HEK293 (cell line): ENCODE measurements at regions not wholly inside any gene's neighbourhood (a gene's known extent, or its start where the extent isn't known, plus 50 kb on each side); places are given as distances from the start of the nearest gene placed in this dataset.

Experiments
- CTCF ChIA-PET: fragments of 350-600 bp; formaldehyde crosslinking; extraction: SDS; loops from one replicate; lab custom pipeline; 2021; ENCODE audit warnings: antibody characterized with exemption; lab: Yijun Ruan, JAX
- POLR2A ChIA-PET: fragments of 300-600 bp; formaldehyde crosslinking; extraction: SDS; loops from one replicate; lab custom pipeline; 2020; ENCODE audit warnings: antibody characterized with exemption, inconsistent platforms; lab: Yijun Ruan, JAX
- H3K27ac ChIP-seq: fragments of 200-500 bp; sonication (Bioruptor generic); 2 replicates; pipeline ENCODE4 v1.5.1; 2014; ENCODE audit warnings: low read depth, low read length, control low read depth, inconsistent platforms; ENCODE audit errors: extremely low read depth
- H3K36me3 ChIP-seq, 2 experiments: fragments of 200-500 bp in 1 of 2; sonication (Bioruptor generic) in 1 of 2; 1 replicate in 1 of 2; 2 replicates in 1 of 2; pipeline ENCODE4 v1.5.1; 2014 to 2017; ENCODE audit warnings: inconsistent platforms in 2 of 2, low read length in 2 of 2; ENCODE audit not compliant: control insufficient read depth in 2 of 2, insufficient read depth in 1 of 2
- H3K4me1 ChIP-seq: fragments of 200-500 bp; sonication (Bioruptor generic); 2 replicates; pipeline ENCODE4 v1.5.1; 2014; ENCODE audit warnings: mild to moderate bottlenecking, low read length, inconsistent platforms; ENCODE audit not compliant: control insufficient read depth, insufficient read depth
- H3K4me3 ChIP-seq: 2 replicates; pipeline ENCODE4 v1.5.1; 2011; ENCODE audit warnings: low read depth, mild to moderate bottlenecking, control low read depth, low read length, moderate library complexity
- H3K9me3 ChIP-seq: fragments of 200-500 bp; sonication (Bioruptor generic); 2 replicates; pipeline ENCODE4 v1.5.1; 2014; ENCODE audit warnings: low read depth, low read length, inconsistent platforms; ENCODE audit not compliant: control insufficient read depth, insufficient read depth
- HOXC10 ChIP-seq: sonication (generic); formaldehyde crosslinking; IDR thresholded peaks from 2 replicates; pipeline ENCODE4 v1.8.1; 2023; ENCODE audit warnings: mild to moderate bottlenecking, missing genetic modification reagents
- HOXD13 ChIP-seq: sonication (generic); formaldehyde crosslinking; IDR thresholded peaks from 2 replicates; pipeline ENCODE4 v1.8.0; 2022; ENCODE audit warnings: missing genetic modification reagents, borderline replicate concordance
- KLF7 ChIP-seq: fragments of 450-650 bp; formaldehyde crosslinking; IDR thresholded peaks from 2 replicates; pipeline ENCODE4 v1.5.1; 2016; ENCODE audit warnings: missing biosample characterization, missing genetic modification characterization, borderline replicate concordance
- REPIN1 ChIP-seq: fragments of 450-650 bp; formaldehyde crosslinking; IDR thresholded peaks from 2 replicates; pipeline ENCODE4 v1.5.1; 2017; ENCODE audit warnings: missing biosample characterization, missing genetic modification characterization, low read depth
- SETDB1 ChIP-seq: IDR thresholded peaks from one replicate; pipeline ENCODE4 v1.6.1; 2017; ENCODE audit warnings: mild to moderate bottlenecking, low read length, moderate library complexity, mixed read lengths; ENCODE audit not compliant: insufficient read length
- WT1 ChIP-seq: fragments of 450-650 bp; formaldehyde crosslinking; IDR thresholded peaks from 2 replicates; pipeline ENCODE4 v1.5.1; 2016; ENCODE audit warnings: missing biosample characterization, missing genetic modification characterization
- ZBTB21 ChIP-seq: fragments of 450-650 bp; formaldehyde crosslinking; IDR thresholded peaks from 2 replicates; pipeline ENCODE4 v1.5.1; 2017; ENCODE audit warnings: missing biosample characterization, missing genetic modification characterization
- ZNF112 ChIP-seq: fragments of 450-650 bp; formaldehyde crosslinking; IDR thresholded peaks from 2 replicates; pipeline ENCODE4 v1.5.0; 2017; ENCODE audit warnings: missing biosample characterization, missing genetic modification characterization
- ZNF146 ChIP-seq: fragments of 450-650 bp; formaldehyde crosslinking; IDR thresholded peaks from 2 replicates; pipeline ENCODE4 v1.5.1; 2016; ENCODE audit warnings: missing biosample characterization, missing genetic modification characterization
- ZNF184 ChIP-seq: fragments of 450-650 bp; IDR thresholded peaks from 2 replicates; pipeline ENCODE4 v1.5.1; 2018; ENCODE audit warnings: missing biosample characterization, mild to moderate bottlenecking, missing genetic modification characterization
- ZNF19 ChIP-seq: fragments of 450-650 bp; formaldehyde crosslinking; IDR thresholded peaks from 2 replicates; pipeline ENCODE4; 2016; ENCODE audit warnings: missing biosample characterization, missing genetic modification characterization, low read depth
- ZNF2 ChIP-seq: fragments of 450-650 bp; formaldehyde crosslinking; IDR thresholded peaks from 2 replicates; pipeline ENCODE4 v1.5.1; 2016; ENCODE audit warnings: missing biosample characterization, missing genetic modification characterization
- ZNF202 ChIP-seq: fragments of 450-650 bp; formaldehyde crosslinking; IDR thresholded peaks from 2 replicates; pipeline ENCODE4 v1.5.1; 2016; ENCODE audit warnings: missing biosample characterization, missing genetic modification characterization, borderline replicate concordance
- ZNF24 ChIP-seq: fragments of 450-650 bp; formaldehyde crosslinking; IDR thresholded peaks from 2 replicates; pipeline ENCODE4 v1.5.1; 2016; ENCODE audit warnings: missing biosample characterization, missing genetic modification characterization
- ZNF248 ChIP-seq: fragments of 450-650 bp; formaldehyde crosslinking; IDR thresholded peaks from 2 replicates; pipeline ENCODE4 v1.5.1; 2017; ENCODE audit warnings: missing biosample characterization, missing genetic modification characterization
- ZNF324 ChIP-seq: fragments of 450-650 bp; formaldehyde crosslinking; IDR thresholded peaks from 2 replicates; pipeline ENCODE4 v1.5.1; 2016; ENCODE audit warnings: missing biosample characterization, missing genetic modification characterization
- ZNF341 ChIP-seq: fragments of 450-650 bp; formaldehyde crosslinking; IDR thresholded peaks from 2 replicates; pipeline ENCODE4; 2016; ENCODE audit warnings: low read depth, missing biosample characterization, missing genetic modification characterization
- ZNF423 ChIP-seq: fragments of 450-650 bp; formaldehyde crosslinking; IDR thresholded peaks from 2 replicates; pipeline ENCODE4 v1.5.1; 2016; ENCODE audit warnings: missing biosample characterization, missing genetic modification characterization
- ZNF473 ChIP-seq: fragments of 450-650 bp; formaldehyde crosslinking; IDR thresholded peaks from 2 replicates; pipeline ENCODE4 v1.5.1; 2017; ENCODE audit warnings: missing biosample characterization, missing genetic modification characterization
- ZNF521 ChIP-seq: fragments of 450-650 bp; formaldehyde crosslinking; IDR thresholded peaks from 2 replicates; pipeline ENCODE4 v1.5.1; 2017; ENCODE audit warnings: missing biosample characterization, mild to moderate bottlenecking, missing genetic modification characterization
- ZNF549 ChIP-seq: fragments of 450-650 bp; IDR thresholded peaks from 2 replicates; pipeline ENCODE4 v1.5.1; 2018; ENCODE audit warnings: missing biosample characterization, missing genetic modification characterization, mild to moderate bottlenecking, inconsistent platforms, moderate library complexity
- ZNF561 ChIP-seq: fragments of 450-650 bp; IDR thresholded peaks from 2 replicates; pipeline ENCODE4 v1.5.1; 2018; ENCODE audit warnings: missing biosample characterization, missing genetic modification characterization, borderline replicate concordance
- ZNF596 ChIP-seq: fragments of 450-650 bp; IDR thresholded peaks from 2 replicates; pipeline ENCODE4 v1.5.0; 2018; ENCODE audit warnings: missing biosample characterization, mild to moderate bottlenecking, missing genetic modification characterization, moderate library complexity
- ZNF658 ChIP-seq: fragments of 450-650 bp; formaldehyde crosslinking; IDR thresholded peaks from 2 replicates; pipeline ENCODE4; 2016; ENCODE audit warnings: missing biosample characterization, missing genetic modification characterization
- ZNF707 ChIP-seq: fragments of 450-650 bp; formaldehyde crosslinking; IDR thresholded peaks from 2 replicates; pipeline ENCODE4 v1.5.1; 2016; ENCODE audit warnings: missing biosample characterization, missing genetic modification characterization
- ZSCAN23 ChIP-seq: fragments of 450-650 bp; formaldehyde crosslinking; IDR thresholded peaks from 2 replicates; pipeline ENCODE4 v1.5.1; 2016; ENCODE audit warnings: missing biosample characterization, missing genetic modification characterization
- TF ChIP-seq, protein P1 (sequence below): fragments of 450-650 bp; formaldehyde crosslinking; IDR thresholded peaks from 2 replicates; pipeline ENCODE4 v1.5.1; 2016; ENCODE audit warnings: missing biosample characterization, missing genetic modification characterization
- TF ChIP-seq, protein P2 (sequence below): fragments of 450-650 bp; formaldehyde crosslinking; IDR thresholded peaks from 2 replicates; pipeline ENCODE4 v1.5.0; 2017; ENCODE audit warnings: missing biosample characterization, missing genetic modification characterization, borderline replicate concordance
- TF ChIP-seq, protein P3 (sequence below): fragments of 450-650 bp; formaldehyde crosslinking; IDR thresholded peaks from 2 replicates; pipeline ENCODE4 v1.5.1; 2016; ENCODE audit warnings: missing biosample characterization, missing genetic modification characterization
- TF ChIP-seq, protein P4 (sequence below): fragments of 450-650 bp; formaldehyde crosslinking; IDR thresholded peaks from 2 replicates; pipeline ENCODE4 v1.5.1; 2016; ENCODE audit warnings: missing biosample characterization, missing genetic modification characterization

- Histone ChIP-seq H3K4me1 (no peaks in the 10 kb centered on the region), H3K27ac (no peak overlapping the region), H3K4me3 (no peak overlapping the region), H3K9me3 (no peaks in the 10 kb centered on the region), H3K36me3 (no peaks in the 10 kb centered on the region)
- CTCF ChIA-PET = no interaction called here
- no peak for TF ChIP-seq ZNF24
- no peak for TF ChIP-seq ZNF324 (tag by site-specific recombination)
- no peak for TF ChIP-seq ZNF2
- no peak for TF ChIP-seq ZNF596 (tag by site-specific recombination)
- no peak for TF ChIP-seq ZNF341
- TF ChIP-seq ZNF707 = no peak
- no peak for TF ChIP-seq ZNF146 (tag by site-specific recombination)
- TF ChIP-seq WT1 (tag by site-specific recombination) = no peak
- TF ChIP-seq ZNF248 (tag by site-specific recombination) = no peak
- TF ChIP-seq ZNF112 = no peak
- no peak for TF ChIP-seq KLF7
- no peak for TF ChIP-seq ZNF473 (tag by site-specific recombination)
- no peak for TF ChIP-seq ZNF561 (tag by site-specific recombination)
- no peak for TF ChIP-seq ZNF423 (tag by site-specific recombination)
- TF ChIP-seq SETDB1 = no peak
- no peak for TF ChIP-seq ZBTB21 (tag by site-specific recombination)
- TF ChIP-seq, protein P1, sequence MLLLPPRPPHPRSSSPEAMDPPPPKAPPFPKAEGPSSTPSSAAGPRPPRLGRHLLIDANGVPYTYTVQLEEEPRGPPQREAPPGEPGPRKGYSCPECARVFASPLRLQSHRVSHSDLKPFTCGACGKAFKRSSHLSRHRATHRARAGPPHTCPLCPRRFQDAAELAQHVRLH (tag by site-specific recombination) = no peak
- POLR2A ChIA-PET = no interaction called here
These were observed 526.1 kb downstream of the MIAT start for GRCh38 chr22:27183474-27183873.

GRCh38 chr22:27185099-27185709 lies 527.8 kb downstream of the MIAT start:
- POLR2A ChIA-PET = no interaction called here
- CTCF ChIA-PET = no interaction called here
- Histone ChIP-seq H3K9me3 (no peaks in the 10 kb centered on the region), H3K4me3 (no peak overlapping the region), H3K27ac (no peak overlapping the region), H3K4me1 (no peaks in the 10 kb centered on the region), H3K36me3 (no peaks in the 10 kb centered on the region)
- TF ChIP-seq, protein P2, sequence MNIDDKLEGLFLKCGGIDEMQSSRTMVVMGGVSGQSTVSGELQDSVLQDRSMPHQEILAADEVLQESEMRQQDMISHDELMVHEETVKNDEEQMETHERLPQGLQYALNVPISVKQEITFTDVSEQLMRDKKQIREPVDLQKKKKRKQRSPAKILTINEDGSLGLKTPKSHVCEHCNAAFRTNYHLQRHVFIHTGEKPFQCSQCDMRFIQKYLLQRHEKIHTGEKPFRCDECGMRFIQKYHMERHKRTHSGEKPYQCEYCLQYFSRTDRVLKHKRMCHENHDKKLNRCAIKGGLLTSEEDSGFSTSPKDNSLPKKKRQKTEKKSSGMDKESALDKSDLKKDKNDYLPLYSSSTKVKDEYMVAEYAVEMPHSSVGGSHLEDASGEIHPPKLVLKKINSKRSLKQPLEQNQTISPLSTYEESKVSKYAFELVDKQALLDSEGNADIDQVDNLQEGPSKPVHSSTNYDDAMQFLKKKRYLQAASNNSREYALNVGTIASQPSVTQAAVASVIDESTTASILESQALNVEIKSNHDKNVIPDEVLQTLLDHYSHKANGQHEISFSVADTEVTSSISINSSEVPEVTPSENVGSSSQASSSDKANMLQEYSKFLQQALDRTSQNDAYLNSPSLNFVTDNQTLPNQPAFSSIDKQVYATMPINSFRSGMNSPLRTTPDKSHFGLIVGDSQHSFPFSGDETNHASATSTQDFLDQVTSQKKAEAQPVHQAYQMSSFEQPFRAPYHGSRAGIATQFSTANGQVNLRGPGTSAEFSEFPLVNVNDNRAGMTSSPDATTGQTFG (tag by site-specific recombination) = no peak
- TF ChIP-seq HOXD13 (CRISPR knock-in tag) = no peak
- no peak for TF ChIP-seq ZNF658 (tag by site-specific recombination)
- TF ChIP-seq REPIN1 (tag by site-specific recombination) = no peak
- TF ChIP-seq ZNF184 (tag by site-specific recombination) = no peak
- no peak for TF ChIP-seq HOXC10 (CRISPR knock-in tag)
- no peak for TF ChIP-seq ZNF202 (tag by site-specific recombination)
- no peak for TF ChIP-seq ZNF549 (tag by site-specific recombination)
- no peak for TF ChIP-seq WT1 (tag by site-specific recombination)
- TF ChIP-seq, protein P3, sequence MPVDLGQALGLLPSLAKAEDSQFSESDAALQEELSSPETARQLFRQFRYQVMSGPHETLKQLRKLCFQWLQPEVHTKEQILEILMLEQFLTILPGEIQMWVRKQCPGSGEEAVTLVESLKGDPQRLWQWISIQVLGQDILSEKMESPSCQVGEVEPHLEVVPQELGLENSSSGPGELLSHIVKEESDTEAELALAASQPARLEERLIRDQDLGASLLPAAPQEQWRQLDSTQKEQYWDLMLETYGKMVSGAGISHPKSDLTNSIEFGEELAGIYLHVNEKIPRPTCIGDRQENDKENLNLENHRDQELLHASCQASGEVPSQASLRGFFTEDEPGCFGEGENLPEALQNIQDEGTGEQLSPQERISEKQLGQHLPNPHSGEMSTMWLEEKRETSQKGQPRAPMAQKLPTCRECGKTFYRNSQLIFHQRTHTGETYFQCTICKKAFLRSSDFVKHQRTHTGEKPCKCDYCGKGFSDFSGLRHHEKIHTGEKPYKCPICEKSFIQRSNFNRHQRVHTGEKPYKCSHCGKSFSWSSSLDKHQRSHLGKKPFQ = no peak
- no peak for TF ChIP-seq ZNF521 (tag by site-specific recombination)
- no peak for TF ChIP-seq ZSCAN23 (tag by site-specific recombination)
- TF ChIP-seq, protein P4, sequence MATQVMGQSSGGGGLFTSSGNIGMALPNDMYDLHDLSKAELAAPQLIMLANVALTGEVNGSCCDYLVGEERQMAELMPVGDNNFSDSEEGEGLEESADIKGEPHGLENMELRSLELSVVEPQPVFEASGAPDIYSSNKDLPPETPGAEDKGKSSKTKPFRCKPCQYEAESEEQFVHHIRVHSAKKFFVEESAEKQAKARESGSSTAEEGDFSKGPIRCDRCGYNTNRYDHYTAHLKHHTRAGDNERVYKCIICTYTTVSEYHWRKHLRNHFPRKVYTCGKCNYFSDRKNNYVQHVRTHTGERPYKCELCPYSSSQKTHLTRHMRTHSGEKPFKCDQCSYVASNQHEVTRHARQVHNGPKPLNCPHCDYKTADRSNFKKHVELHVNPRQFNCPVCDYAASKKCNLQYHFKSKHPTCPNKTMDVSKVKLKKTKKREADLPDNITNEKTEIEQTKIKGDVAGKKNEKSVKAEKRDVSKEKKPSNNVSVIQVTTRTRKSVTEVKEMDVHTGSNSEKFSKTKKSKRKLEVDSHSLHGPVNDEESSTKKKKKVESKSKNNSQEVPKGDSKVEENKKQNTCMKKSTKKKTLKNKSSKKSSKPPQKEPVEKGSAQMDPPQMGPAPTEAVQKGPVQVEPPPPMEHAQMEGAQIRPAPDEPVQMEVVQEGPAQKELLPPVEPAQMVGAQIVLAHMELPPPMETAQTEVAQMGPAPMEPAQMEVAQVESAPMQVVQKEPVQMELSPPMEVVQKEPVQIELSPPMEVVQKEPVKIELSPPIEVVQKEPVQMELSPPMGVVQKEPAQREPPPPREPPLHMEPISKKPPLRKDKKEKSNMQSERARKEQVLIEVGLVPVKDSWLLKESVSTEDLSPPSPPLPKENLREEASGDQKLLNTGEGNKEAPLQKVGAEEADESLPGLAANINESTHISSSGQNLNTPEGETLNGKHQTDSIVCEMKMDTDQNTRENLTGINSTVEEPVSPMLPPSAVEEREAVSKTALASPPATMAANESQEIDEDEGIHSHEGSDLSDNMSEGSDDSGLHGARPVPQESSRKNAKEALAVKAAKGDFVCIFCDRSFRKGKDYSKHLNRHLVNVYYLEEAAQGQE (tag by site-specific recombination) = no peak
- TF ChIP-seq SETDB1 = no peak
- TF ChIP-seq ZNF2 = no peak
- TF ChIP-seq ZNF19 (tag by site-specific recombination) = no peak
